ENCODE measurements at regions not wholly inside any gene's neighbourhood (a gene's known extent, or its start where the extent isn't known, plus 50 kb on each side); places are given as distances from the start of the nearest gene placed in this dataset.

DNA sequence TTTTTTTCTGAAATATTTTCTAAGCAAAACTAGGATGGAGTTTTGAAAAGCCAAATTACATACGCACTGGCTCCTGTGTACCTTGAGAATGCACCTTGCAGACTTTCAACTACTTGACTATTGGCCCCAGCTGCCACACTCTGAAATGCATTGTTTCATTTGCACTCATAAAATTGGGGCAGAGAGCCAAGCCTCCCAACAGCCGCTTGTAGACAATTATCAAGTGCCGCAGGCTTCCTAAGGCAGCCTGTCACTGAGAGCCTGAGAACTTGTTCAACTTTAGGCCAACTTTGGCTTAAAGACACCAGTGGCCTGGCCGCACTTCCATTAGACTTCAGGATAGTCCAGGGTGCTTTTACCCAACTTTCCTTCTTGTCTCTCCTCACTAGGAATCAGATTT lies 115.7 kb upstream of the STARD13 start:
- TF ChIP-seq POLR2A (IDR thresholded peaks at IDR 0.05; ENCODE audit: low read length) (no peak), GATA1 (IDR thresholded peaks at IDR 0.05; ENCODE audit: low read depth, low read length) (no peak)
